C4-2B (cell line): ENCODE measurements at regions not wholly inside any gene's neighbourhood (a gene's known extent, or its start where the extent isn't known, plus 50 kb on each side); places are given as distances from the start of the nearest gene placed in this dataset.

Source experiments
- H3K27ac ChIP-seq: fragments of 450-650 bp; 2 replicates; pipeline ENCODE4 v1.5.1; 2017
- CTCF ChIP-seq: fragments of 450-650 bp; conservative IDR thresholded peaks from 2 replicates; pipeline ENCODE4 v1.5.1; 2017; ENCODE audit warnings: mild to moderate bottlenecking
- ZFX ChIP-seq: fragments of 450-650 bp; IDR thresholded peaks from 2 replicates; pipeline ENCODE4 v1.6.1; 2017

- H3K27ac ChIP-seq, result no peak overlapping the region
- TF ChIP-seq ZFX (no peak), CTCF (no peak)
Observed at GRCh38 chr2:216575465-216575864, 57.8 kb upstream of the IGFBP2 start.

GRCh38 chr2:216576616-216577015 lies 56.6 kb upstream of the IGFBP2 start:
- no peak overlapping the region for H3K27ac ChIP-seq
- TF ChIP-seq ZFX, result no peak
- TF ChIP-seq CTCF, result no peak

GRCh38 chr2:216578325-216578724 lies 54.9 kb upstream of the IGFBP2 start:
- no peak overlapping the region for H3K27ac ChIP-seq
- TF ChIP-seq ZFX, result no peak
- TF ChIP-seq CTCF, result no peak

GRCh38 chr2:216583147-216583546 lies 50.1 kb upstream of the IGFBP2 start:
- TF ChIP-seq ZFX (no peak), CTCF (no peak)
- H3K27ac ChIP-seq, result no peak overlapping the region
